ENCODE measurements at regions not wholly inside any gene's neighbourhood (a gene's known extent, or its start where the extent isn't known, plus 50 kb on each side); places are given as distances from the start of the nearest gene placed in this dataset.

DNA sequence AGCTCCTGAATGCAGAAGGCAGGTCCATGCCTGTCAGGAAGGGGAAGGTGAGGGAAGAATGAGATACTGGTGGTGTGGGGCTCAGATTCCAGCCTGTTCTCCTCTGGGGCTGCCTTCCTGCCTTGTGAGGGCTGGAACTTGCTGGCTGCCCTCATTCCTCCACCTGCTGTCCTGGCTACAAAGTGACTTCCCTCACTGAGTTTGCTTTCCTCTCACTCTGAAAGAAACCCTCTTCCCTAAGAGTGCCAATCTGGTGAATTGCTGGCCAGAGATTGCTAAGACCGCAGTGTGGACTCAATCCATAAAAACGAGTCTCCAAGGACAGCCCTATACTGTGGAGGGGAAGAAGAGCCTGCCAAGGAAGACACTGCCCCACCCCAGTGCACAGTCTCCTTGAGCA lies 664.4 kb upstream of the HS6ST1 start:
- Histone ChIP-seq H3K4me1 (no peaks in the 10 kb centered on the region), H3K9me3 (no peaks in the 10 kb centered on the region), H3K27ac (no peak overlapping the region), H3K4me3 (no peak overlapping the region), H3K36me3 (no peaks in the 10 kb centered on the region), H3K27me3 (no peaks in the 10 kb centered on the region)
- no peak for DNase-seq
- TF ChIP-seq, protein P1, sequence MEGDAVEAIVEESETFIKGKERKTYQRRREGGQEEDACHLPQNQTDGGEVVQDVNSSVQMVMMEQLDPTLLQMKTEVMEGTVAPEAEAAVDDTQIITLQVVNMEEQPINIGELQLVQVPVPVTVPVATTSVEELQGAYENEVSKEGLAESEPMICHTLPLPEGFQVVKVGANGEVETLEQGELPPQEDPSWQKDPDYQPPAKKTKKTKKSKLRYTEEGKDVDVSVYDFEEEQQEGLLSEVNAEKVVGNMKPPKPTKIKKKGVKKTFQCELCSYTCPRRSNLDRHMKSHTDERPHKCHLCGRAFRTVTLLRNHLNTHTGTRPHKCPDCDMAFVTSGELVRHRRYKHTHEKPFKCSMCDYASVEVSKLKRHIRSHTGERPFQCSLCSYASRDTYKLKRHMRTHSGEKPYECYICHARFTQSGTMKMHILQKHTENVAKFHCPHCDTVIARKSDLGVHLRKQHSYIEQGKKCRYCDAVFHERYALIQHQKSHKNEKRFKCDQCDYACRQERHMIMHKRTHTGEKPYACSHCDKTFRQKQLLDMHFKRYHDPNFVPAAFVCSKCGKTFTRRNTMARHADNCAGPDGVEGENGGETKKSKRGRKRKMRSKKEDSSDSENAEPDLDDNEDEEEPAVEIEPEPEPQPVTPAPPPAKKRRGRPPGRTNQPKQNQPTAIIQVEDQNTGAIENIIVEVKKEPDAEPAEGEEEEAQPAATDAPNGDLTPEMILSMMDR (IDR thresholded peaks at IDR 0.05): no peak
- no peak for TF ChIP-seq POLR2A (IDR thresholded peaks at IDR 0.05)

DNA sequence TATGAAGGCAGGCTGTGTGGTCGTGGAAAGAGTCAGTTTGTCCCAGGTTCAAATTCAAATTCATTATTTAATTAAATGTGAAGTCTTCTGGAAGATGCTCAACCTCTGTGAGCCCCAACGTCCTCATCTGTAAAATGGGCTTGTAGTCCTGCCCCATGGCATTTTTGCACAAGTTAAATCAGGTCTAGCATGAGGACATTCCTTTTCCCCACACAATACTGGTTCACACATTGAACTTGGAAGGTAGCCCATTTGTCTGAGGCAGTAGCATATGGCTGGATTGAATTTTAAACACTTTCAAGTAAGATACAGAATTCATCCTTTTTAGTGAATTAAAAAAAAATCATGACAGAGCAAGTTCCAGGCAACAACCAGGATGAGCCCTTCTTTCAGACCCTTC lies 665.4 kb upstream of the HS6ST1 start:
- no peak for DNase-seq
- TF ChIP-seq, protein P1 (IDR thresholded peaks at IDR 0.05): no peak
- no peak for TF ChIP-seq POLR2A (IDR thresholded peaks at IDR 0.05)
- H3K36me3 ChIP-seq: no peaks in the 10 kb centered on the region
- no peak overlapping the region for H3K4me3 ChIP-seq
- H3K9me3 ChIP-seq: no peaks in the 10 kb centered on the region
- H3K27me3 ChIP-seq: no peaks in the 10 kb centered on the region
- H3K27ac ChIP-seq: no peak overlapping the region
- H3K4me1 ChIP-seq: no peaks in the 10 kb centered on the region

DNA sequence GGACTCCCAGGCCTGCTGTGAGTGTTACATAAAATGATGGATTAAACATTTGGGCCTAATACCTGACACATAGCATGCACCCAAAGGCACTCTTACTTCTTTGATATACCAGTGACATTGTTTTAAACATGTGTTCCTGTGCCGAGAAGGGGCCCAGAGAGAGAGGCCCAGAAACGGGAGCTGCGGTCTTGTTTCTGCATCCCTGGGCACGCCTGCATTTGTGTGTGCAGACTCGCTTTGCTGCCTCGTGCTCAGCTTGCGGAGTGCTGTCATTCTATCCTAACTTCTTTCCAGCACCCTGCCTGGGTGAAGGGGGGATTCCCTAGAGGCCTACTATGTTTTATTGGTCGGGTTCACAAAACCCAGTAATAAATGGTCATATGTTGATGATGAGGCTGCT lies 666.2 kb upstream of the HS6ST1 start:
- no peaks in the 10 kb centered on the region for H3K4me1 ChIP-seq
- DNase-seq: no peak
- no peaks in the 10 kb centered on the region for H3K27me3 ChIP-seq
- no peaks in the 10 kb centered on the region for H3K36me3 ChIP-seq
- H3K4me3 ChIP-seq: no peak overlapping the region
- no peak for TF ChIP-seq POLR2A (IDR thresholded peaks at IDR 0.05)
- TF ChIP-seq, protein P1 (IDR thresholded peaks at IDR 0.05): no peak
- H3K27ac ChIP-seq: no peak overlapping the region
- no peaks in the 10 kb centered on the region for H3K9me3 ChIP-seq

DNA sequence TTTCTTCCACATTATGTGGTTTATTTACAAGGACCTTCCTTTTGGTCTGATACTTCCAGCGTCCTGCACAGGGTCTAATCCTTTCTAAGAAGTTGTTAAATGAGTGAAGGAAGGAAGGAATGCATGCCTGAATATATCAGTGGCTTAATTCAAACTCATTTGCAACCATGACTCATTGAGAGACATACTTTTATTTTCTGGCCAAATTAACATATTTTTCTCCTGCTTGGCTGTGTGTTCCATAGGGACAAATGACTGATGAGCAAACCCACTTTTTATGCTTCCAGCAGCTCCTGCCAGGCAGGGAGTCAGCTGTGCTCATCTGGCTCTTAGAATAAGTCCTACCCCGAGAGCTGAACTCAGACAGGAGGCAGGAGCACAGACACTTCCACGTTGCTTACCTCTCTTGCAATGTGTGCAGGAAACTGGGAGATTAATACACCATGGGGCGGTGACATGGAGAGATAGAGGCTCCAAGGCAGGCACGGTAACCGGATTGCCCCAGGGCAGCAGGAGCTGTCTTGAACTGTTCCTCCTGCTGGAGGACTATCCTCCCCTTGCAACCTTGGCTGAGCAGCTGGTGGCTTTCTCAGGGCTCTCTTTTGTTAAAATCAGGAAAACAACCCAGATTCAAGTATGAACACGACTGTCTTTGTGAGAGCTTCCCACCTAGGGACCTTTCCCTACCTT lies 667.5 kb upstream of the HS6ST1 start:
- no peaks in the 10 kb centered on the region for H3K27me3 ChIP-seq
- no peaks in the 10 kb centered on the region for H3K36me3 ChIP-seq
- H3K9me3 ChIP-seq: no peaks in the 10 kb centered on the region
- TF ChIP-seq, protein P1 (IDR thresholded peaks at IDR 0.05): no peak
- TF ChIP-seq POLR2A (IDR thresholded peaks at IDR 0.05): no peak
- DNase-seq: no peak
- no peak overlapping the region for H3K27ac ChIP-seq
- no peak overlapping the region for H3K4me3 ChIP-seq
- H3K4me1 ChIP-seq: no peaks in the 10 kb centered on the region

DNA sequence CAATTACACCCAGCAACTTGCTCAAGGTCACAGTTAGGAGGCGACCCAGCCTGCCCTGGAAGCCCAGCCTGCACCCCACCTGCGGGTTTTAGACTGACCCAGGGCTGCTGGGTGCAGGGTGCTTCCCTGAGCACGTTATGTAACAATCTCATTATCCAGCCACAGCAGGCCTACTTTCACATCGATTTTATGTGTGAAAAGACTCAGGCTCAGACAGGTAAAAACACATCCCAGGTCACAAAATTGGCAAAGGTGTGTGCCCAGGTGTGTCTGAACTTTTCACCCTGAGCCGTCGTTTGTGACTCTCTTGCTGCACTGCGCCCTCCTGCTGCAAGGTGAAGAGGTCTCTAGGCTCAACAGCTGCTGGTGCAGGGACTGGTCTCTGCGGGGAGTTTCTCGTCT lies 668.2 kb upstream of the HS6ST1 start:
- H3K27me3 ChIP-seq: no peaks in the 10 kb centered on the region
- H3K27ac ChIP-seq: no peak overlapping the region
- no peak for DNase-seq
- H3K4me3 ChIP-seq: no peak overlapping the region
- H3K4me1 ChIP-seq: no peaks in the 10 kb centered on the region
- TF ChIP-seq, protein P1 (IDR thresholded peaks at IDR 0.05): no peak
- TF ChIP-seq POLR2A (IDR thresholded peaks at IDR 0.05): no peak
- H3K36me3 ChIP-seq: no peaks in the 10 kb centered on the region
- H3K9me3 ChIP-seq: no peaks in the 10 kb centered on the region

DNA sequence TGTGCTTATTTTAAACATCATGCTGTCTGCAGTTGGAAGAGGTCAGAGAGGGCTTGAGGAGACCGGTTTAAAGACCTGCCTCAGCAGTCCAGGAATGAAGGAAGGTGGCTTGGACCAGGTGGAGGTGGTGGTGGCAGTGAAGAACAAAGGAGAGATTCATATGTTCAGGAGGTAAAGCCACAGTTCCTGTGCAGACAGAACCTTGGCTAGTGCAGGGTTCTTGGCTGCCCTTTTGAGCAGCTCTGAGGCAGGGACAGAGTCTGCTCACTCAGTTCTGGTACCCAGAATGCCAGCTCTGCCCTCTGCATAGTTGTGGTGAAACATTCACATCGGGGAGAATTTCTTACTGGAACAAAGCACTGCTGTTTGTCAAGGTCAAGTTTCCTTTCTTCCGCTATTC lies 669.7 kb upstream of the HS6ST1 start:
- DNase-seq: no peak

More for the DNA sequence above, 669.7 kb upstream of the HS6ST1 start:
- Histone ChIP-seq H3K4me3 (no peak overlapping the region), H3K36me3 (no peaks in the 10 kb centered on the region), H3K27ac (no peak overlapping the region), H3K4me1 (no peaks in the 10 kb centered on the region), H3K9me3 (no peaks in the 10 kb centered on the region), H3K27me3 (no peaks in the 10 kb centered on the region)
- TF ChIP-seq, protein P1 (IDR thresholded peaks at IDR 0.05): no peak
- no peak for TF ChIP-seq POLR2A (IDR thresholded peaks at IDR 0.05)

Data from Peyer's patch (tissue), 4 donors.